Left ventricle myocardium inferior (tissue), 1 donor: ENCODE measurements at regions not wholly inside any gene's neighbourhood (a gene's known extent, or its start where the extent isn't known, plus 50 kb on each side); places are given as distances from the start of the nearest gene placed in this dataset.
"Not testable (repeated sequence)": the region's sequence is repeated elsewhere in the genome, so short reads cannot be mapped to it uniquely, and the experiment has no call there.

Experiments
- DNase-seq: peaks from one replicate; pipeline ENCODE4 v3.0.0-alpha.2; 2020
- H3K27ac ChIP-seq: fragments of 200-600 bp; replicated peaks from 2 replicates; pipeline ENCODE4 v1.8.0; 2021
- H3K27me3 ChIP-seq: fragments of 200-600 bp; 2 replicates; pipeline ENCODE4 v1.8.0; 2021; ENCODE audit warnings: low read depth
- H3K36me3 ChIP-seq: fragments of 200-600 bp; 2 replicates; pipeline ENCODE4 v1.8.0; 2021
- H3K4me1 ChIP-seq: fragments of 200-600 bp; 2 replicates; pipeline ENCODE4 v1.8.0; 2021
- H3K4me3 ChIP-seq: fragments of 200-600 bp; 2 replicates; pipeline ENCODE4 v1.8.0; 2021; ENCODE audit warnings: mild to moderate bottlenecking, moderate library complexity
- H3K9me3 ChIP-seq: fragments of 200-600 bp; replicated peaks from 2 replicates; pipeline ENCODE4 v1.8.0; 2021
- intact Hi-C: fragments of 100-400 bp; cut with micrococcal nuclease; formaldehyde crosslinking; loops from one replicate; pipeline ENCODE4 v1.11.0; 2022
- TF ChIP-seq, protein P1 (sequence below): fragments of 200-600 bp; IDR thresholded peaks from 2 replicates; pipeline ENCODE4 v1.8.0; 2021; ENCODE audit warnings: antibody characterized with exemption, mild to moderate bottlenecking, borderline replicate concordance
- donor health status: DM: no; HTN: yes; CAD: no; lungs with severe emphysema.

DNA sequence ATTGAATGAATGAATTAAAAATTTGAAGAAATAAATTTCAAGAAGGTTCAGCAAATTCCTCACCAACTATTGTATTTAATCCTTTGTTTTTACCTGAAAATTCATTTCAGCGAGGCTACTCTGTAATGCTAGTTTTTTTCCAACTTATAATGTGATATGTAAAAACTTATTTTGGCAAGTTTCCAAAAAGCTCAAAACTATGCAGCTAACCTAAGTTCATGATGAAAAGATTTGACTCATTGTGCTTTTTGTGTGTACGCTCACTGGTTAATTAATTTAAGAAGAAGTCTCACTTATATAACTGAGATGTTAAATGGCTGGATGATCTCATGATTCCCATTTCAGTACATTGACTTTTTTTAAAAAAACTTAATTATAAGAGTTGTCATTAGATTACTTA is 196.0 kb upstream of the SAMSN1 start:
- no peak overlapping the region for H3K27ac ChIP-seq
- TF ChIP-seq, protein P1, sequence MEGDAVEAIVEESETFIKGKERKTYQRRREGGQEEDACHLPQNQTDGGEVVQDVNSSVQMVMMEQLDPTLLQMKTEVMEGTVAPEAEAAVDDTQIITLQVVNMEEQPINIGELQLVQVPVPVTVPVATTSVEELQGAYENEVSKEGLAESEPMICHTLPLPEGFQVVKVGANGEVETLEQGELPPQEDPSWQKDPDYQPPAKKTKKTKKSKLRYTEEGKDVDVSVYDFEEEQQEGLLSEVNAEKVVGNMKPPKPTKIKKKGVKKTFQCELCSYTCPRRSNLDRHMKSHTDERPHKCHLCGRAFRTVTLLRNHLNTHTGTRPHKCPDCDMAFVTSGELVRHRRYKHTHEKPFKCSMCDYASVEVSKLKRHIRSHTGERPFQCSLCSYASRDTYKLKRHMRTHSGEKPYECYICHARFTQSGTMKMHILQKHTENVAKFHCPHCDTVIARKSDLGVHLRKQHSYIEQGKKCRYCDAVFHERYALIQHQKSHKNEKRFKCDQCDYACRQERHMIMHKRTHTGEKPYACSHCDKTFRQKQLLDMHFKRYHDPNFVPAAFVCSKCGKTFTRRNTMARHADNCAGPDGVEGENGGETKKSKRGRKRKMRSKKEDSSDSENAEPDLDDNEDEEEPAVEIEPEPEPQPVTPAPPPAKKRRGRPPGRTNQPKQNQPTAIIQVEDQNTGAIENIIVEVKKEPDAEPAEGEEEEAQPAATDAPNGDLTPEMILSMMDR: no peak
- no peak overlapping the region for H3K4me3 ChIP-seq
- no peaks in the 10 kb centered on the region for H3K9me3 ChIP-seq
- no peaks in the 10 kb centered on the region for H3K27me3 ChIP-seq
- intact Hi-C loops: no loop called here
- H3K36me3 ChIP-seq: no peaks in the 10 kb centered on the region
- DNase-seq: no peak
- no peaks in the 10 kb centered on the region for H3K4me1 ChIP-seq

DNA sequence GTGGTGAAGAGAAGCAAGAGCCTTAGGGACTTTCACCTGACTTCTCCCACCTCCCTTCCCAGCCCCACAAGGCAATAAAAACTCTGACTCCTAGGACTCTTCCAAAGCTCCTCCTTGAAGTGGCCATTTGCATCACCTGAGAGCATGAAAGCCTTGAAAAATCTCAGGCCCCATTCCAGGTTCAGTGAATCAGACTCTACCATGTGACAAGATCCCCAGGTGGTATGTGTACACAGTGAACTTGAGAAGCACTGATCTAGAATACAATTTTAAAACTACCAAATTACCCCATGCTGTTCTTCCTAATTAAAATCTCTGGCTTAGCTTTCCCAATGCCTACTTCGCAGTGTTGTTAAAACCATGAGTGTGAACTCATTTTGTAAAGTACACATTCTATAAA is 195.1 kb upstream of the SAMSN1 start:
- Histone ChIP-seq H3K36me3 (no peaks in the 10 kb centered on the region), H3K27me3 (no peaks in the 10 kb centered on the region), H3K9me3 (no peaks in the 10 kb centered on the region), H3K4me1 (no peaks in the 10 kb centered on the region), H3K27ac (no peak overlapping the region), H3K4me3 (no peak overlapping the region)
- TF ChIP-seq, protein P1: no peak
- intact Hi-C loops: no loop called here
- no peak for DNase-seq

DNA sequence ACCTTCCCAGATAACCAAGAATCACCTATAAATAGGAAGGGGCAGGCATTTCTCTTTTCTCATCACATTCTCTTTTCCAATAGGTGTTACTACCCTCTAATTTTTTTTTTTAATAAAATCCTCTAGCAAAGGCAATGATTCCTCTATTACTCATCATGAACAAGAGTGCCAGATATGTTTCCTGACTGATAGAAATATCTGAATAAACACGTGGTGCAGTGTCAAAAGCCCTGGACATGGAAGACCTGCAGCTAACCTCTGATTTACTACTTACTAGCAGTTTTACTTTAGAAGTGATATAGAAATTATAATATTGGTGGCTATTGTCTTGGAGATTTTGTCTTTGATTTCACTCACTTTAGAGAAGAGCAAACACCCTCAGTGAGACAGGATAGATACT is 194.6 kb upstream of the SAMSN1 start:
- Histone ChIP-seq H3K4me3 (no peak overlapping the region), H3K36me3 (no peaks in the 10 kb centered on the region), H3K4me1 (no peaks in the 10 kb centered on the region), H3K27me3 (no peaks in the 10 kb centered on the region), H3K27ac (no peak overlapping the region), H3K9me3 (no peaks in the 10 kb centered on the region)
- no peak for DNase-seq
- intact Hi-C loops: no loop called here
- TF ChIP-seq, protein P1: no peak

DNA sequence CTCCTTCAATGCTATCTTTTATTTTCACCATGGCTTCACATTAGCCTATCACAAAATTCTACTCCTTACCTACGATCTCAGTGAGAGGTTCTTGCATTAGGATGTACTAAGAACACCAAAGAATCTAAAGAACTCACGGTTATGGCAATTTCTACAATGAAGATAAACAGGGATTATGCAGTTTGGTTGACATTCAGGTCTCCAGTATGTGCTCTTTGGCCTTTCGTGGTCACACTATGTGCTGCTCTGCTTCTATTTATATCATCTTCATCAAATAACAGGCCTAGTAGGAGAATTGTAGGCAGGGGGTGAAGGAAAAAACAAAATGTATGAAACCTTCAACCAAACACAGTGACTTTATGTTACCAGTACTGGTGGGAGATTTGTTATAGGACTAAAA is 194.0 kb upstream of the SAMSN1 start:
- intact Hi-C loops: no loop called here

DNA sequence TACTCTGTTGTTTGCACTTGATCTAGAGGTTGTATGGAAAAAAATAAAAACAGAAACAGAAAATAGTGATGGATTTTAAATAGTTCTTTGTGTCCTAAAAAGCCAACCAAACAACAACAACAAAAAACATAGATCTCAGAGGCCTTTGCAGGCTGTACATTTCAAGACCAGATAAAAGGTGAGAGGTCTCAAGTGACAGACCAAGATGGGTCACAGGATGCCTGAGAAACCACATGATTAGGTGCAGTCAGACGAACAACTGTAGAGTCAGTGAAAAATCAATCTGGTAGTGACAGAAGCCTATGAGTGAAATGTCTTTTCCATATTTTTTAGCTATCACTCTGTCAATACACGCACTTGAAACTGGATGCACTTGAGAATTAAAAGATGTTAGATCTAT is 193.5 kb upstream of the SAMSN1 start:
- TF ChIP-seq, protein P1: no peak
- DNase-seq: no peak
- Histone ChIP-seq H3K36me3 (no peaks in the 10 kb centered on the region), H3K9me3 (no peaks in the 10 kb centered on the region), H3K27ac (no peak overlapping the region), H3K4me3 (no peak overlapping the region), H3K27me3 (no peaks in the 10 kb centered on the region), H3K4me1 (no peaks in the 10 kb centered on the region)
- intact Hi-C loops: no loop called here

More for the DNA sequence above, 194.0 kb upstream of the SAMSN1 start:
- Histone ChIP-seq H3K4me1 (no peaks in the 10 kb centered on the region), H3K4me3 (no peak overlapping the region), H3K27me3 (no peaks in the 10 kb centered on the region), H3K27ac (no peak overlapping the region), H3K9me3 (no peaks in the 10 kb centered on the region), H3K36me3 (no peaks in the 10 kb centered on the region)
- no peak for DNase-seq
- TF ChIP-seq, protein P1: no peak

DNA sequence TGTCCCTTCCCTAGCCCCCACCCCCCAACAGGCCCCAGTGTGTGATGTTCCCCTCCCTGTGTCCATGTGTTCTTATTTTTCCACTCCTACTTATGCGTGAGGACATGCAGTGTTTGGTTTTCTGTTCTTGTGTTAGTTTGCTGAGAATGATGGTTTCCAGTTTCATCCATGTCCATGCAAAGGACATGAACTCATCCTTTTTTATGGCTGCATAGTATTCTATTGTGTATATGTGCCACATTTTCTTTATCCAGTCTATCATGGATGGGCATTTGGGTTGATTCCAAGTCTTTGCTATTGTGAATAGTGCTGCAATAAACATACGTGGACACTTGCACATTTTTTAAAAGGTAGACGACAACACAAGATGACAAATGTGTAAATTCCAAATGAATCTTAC is 192.5 kb upstream of the SAMSN1 start:
- H3K27me3 ChIP-seq, H3K36me3 ChIP-seq, intact Hi-C loops, H3K27ac ChIP-seq, DNase-seq, H3K9me3 ChIP-seq, H3K4me1 ChIP-seq, H3K4me3 ChIP-seq: not testable (repeated sequence)
